ENCODE measurements at regions not wholly inside any gene's neighbourhood (a gene's known extent, or its start where the extent isn't known, plus 50 kb on each side); places are given as distances from the start of the nearest gene placed in this dataset.
"Not testable (repeated sequence)": the region's sequence is repeated elsewhere in the genome, so short reads cannot be mapped to it uniquely, and the experiment has no call there.

GRCh38 chr1:198417039-198417438, 123.4 kb downstream of the ATP6V1G3 start:
- in situ Hi-C loops (cut with MboI; ENCODE audit: low sequenced_read_pairs): no loop called here

GRCh38 chr1:198416296-198416695, 124.2 kb downstream of the ATP6V1G3 start:
- in situ Hi-C loops (cut with MboI; ENCODE audit: low sequenced_read_pairs): no loop called here

- in situ Hi-C loops (cut with MboI; ENCODE audit: low sequenced_read_pairs): no loop called here
These were observed 129.2 kb downstream of the ATP6V1G3 start for GRCh38 chr1:198411240-198411639.

GRCh38 chr1:198408716-198409115, 131.8 kb downstream of the ATP6V1G3 start:
- in situ Hi-C loops (cut with MboI; ENCODE audit: low sequenced_read_pairs): no loop called here

- in situ Hi-C loops (cut with MboI; ENCODE audit: low sequenced_read_pairs): not testable (repeated sequence)
These were observed 135.8 kb downstream of the ATP6V1G3 start for GRCh38 chr1:198404632-198405031.

- in situ Hi-C loops (cut with MboI; ENCODE audit: low sequenced_read_pairs): no loop called here
These were observed 140.4 kb downstream of the ATP6V1G3 start for GRCh38 chr1:198400063-198400462.

- in situ Hi-C loops (cut with MboI; ENCODE audit: low sequenced_read_pairs): no loop called here
These were observed 141.0 kb downstream of the ATP6V1G3 start for GRCh38 chr1:198399452-198399851.

- in situ Hi-C loops (cut with MboI; ENCODE audit: low sequenced_read_pairs): no loop called here
These were observed 143.2 kb downstream of the ATP6V1G3 start for GRCh38 chr1:198397208-198397808.

GRCh38 chr1:198391393-198392020, 149.0 kb downstream of the ATP6V1G3 start:
- in situ Hi-C loops (cut with MboI; ENCODE audit: low sequenced_read_pairs): no loop called here

- in situ Hi-C loops (cut with MboI; ENCODE audit: low sequenced_read_pairs): no loop called here
These were observed 152.9 kb downstream of the ATP6V1G3 start for GRCh38 chr1:198387587-198387986.

GRCh38 chr1:198380275-198380674, 160.2 kb downstream of the ATP6V1G3 start:
- in situ Hi-C loops (cut with MboI; ENCODE audit: low sequenced_read_pairs): no loop called here

- in situ Hi-C loops (cut with MboI; ENCODE audit: low sequenced_read_pairs): no loop called here
These were observed 162.8 kb downstream of the ATP6V1G3 start for GRCh38 chr1:198377702-198378101.

- in situ Hi-C loops (cut with MboI; ENCODE audit: low sequenced_read_pairs): no loop called here
These were observed 166.2 kb downstream of the ATP6V1G3 start for GRCh38 chr1:198374288-198374687.

GRCh38 chr1:198373376-198373775, 167.1 kb downstream of the ATP6V1G3 start:
- in situ Hi-C loops (cut with MboI; ENCODE audit: low sequenced_read_pairs): no loop called here

Measured in HL-60/S4 treated with retinoic acid at 250 ng/mL for 4 days and 3 days (cell line).